Skin epidermis (tissue), 12 donors: ENCODE measurements at regions not wholly inside any gene's neighbourhood (a gene's known extent, or its start where the extent isn't known, plus 50 kb on each side); places are given as distances from the start of the nearest gene placed in this dataset.

ENCODE experiments used
- H3K27ac ChIP-seq, 21 experiments: fragments of 200-600 bp; sonication (generic) in 11 of 21; one replicate each; pipeline ENCODE4 v1.5.0; 2020; ENCODE audit warnings: mild to moderate bottlenecking in 3 of 21, inconsistent platforms in 2 of 21, moderate library complexity in 2 of 21
- H3K4me3 ChIP-seq, 7 experiments: fragments of 200-600 bp; sonication (generic) in 2 of 7; one replicate each; pipeline ENCODE4 v1.5.0; 2020; ENCODE audit warnings: inconsistent platforms in 2 of 7, mild to moderate bottlenecking in 2 of 7, moderate library complexity in 1 of 7

DNA sequence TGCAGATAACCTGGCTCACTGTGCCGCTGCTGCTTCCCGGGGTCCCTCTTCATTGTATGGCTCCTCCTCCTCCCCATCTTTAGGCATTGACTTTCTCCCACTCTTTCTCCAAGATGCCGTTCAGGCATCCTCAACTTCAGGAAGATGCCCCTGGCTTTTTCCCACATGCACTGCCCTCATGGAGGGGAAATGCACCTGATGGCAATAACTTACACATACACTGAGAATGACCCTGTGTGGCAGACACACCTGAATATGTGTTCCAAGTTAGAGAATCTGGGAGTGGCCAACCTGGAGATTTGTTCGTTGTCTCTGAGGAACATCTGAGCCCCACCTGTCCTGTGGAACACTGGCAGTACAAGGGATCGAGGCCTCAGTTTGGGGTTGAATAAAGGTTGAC, 273.9 kb upstream of the CHD6 start:
- H3K27ac ChIP-seq = no peak overlapping the region
- no peak overlapping the region for H3K4me3 ChIP-seq

DNA sequence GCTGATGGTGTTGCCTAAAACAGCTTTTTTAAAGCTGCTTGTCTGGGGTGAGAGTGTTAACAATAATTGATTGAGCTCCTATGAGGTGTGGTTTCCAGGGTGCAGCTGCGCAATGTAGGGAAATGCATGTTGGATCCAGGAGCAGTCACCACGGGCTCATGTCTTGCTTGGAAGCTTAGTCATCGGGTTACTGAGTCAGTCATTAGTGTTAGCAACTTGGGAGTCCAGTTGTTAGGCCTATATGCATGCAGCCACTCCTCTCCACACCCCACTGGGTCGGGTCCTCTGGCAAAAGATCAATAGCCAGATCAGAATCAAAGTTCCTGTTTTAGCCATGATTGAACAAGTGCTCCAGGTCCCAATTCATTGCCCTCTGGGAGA, 271.7 kb upstream of the CHD6 start:
- H3K4me3 ChIP-seq = no peak overlapping the region
- peak overlapping the region in 4 of 21 experiments; percentile 23 to 25 (median 24) for H3K27ac ChIP-seq

GRCh38 chr20:41889126-41889843, 271.1 kb upstream of the CHD6 start:
- Histone ChIP-seq H3K27ac (peak overlapping the region in 4 of 21 experiments; percentile 12 to 25 (median 22)), H3K4me3 (no peak overlapping the region)

- Histone ChIP-seq H3K4me3 (no peak overlapping the region), H3K27ac (no peak overlapping the region)
Measured at GRCh38 chr20:41888434-41888833, 270.3 kb upstream of the CHD6 start.

DNA sequence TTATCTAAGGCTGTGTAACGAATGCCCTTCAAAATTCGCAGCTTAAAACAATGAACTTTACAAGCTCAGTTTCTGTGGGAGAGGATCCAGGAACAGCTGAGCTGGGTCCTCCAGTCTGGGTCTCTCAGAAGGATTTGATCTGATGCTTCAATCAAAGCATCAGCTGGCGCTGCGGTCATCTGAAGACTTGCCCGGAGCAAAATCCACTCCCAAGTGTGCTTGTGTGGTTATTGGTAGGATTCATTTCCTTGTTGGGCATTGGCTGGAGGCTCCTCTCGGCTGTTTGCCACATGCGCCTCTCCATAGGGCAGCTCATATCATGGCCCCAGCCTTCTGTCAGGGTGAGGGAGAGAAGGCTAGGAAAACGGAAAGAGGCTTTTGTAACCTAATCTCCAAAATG, 269.3 kb upstream of the CHD6 start:
- H3K27ac ChIP-seq = no peak overlapping the region
- H3K4me3 ChIP-seq = no peak overlapping the region

DNA sequence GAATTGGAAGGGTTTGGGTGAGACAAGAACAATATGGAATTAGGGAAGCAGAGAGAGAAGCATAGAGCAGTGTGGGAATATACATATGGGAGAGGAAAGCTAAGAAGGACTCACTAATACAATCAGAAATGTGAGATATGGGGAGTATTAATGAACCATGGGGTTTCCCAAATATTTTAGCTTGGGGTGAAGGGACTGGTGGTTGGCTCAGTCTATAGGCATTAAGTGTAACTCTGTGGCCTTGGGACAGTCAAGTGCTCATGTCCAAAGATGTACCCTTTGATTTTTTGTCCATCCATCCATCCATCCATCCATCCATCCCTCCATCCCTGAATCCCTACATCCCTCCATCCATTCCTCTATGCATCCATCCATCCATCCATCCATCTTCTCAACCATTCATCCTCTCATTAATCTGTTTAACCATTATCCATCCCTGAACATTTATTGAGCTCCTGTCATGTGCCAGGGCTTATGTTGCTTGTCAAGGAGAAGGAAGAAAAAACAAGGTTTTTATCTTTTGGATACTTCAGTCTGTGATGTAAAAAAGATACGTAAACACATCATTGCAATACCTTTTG, 263.4 kb upstream of the CHD6 start:
- H3K27ac ChIP-seq = no peak overlapping the region
- no peak overlapping the region for H3K4me3 ChIP-seq

GRCh38 chr20:41879123-41879522, 260.9 kb upstream of the CHD6 start:
- Histone ChIP-seq H3K27ac (no peak overlapping the region), H3K4me3 (no peak overlapping the region)

DNA sequence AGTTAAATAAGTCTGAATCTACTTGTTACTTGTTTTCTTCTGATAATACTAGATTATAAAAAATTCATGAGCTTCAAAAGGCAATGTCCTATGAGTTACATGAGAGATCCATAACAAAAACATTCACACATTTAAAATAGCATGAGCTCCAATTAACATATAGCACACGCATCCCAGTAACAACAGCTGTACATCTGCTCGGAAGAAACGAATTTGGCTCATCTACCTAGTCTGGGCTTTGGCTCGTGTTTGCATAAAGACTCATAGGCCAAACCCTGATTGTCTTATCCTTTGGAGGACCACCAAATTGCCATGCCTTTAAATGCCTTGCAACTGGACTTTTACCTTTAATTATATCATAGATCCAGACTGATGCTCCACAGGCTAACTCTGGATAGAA, 259.7 kb upstream of the CHD6 start:
- no peak overlapping the region for H3K27ac ChIP-seq
- H3K4me3 ChIP-seq = no peak overlapping the region

DNA sequence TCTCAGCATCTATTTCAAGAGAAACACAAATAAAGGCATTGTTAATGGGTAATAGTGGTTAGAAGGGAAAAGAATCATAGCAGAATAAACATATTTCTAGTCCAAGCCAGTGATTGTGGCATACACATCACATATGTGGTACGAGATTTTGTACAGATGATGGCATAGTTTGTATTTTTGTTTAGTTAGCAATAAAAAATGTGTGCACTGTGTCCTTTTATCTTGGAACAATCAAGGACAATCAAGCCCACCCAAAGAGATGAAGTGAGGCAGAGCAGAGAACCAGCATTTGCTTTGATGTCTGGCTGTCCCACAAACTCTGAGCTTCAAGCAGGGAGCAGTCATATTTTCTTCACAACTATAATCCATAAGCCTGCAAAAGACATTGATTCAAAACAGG, 256.5 kb upstream of the CHD6 start:
- H3K27ac ChIP-seq = no peak overlapping the region

DNA sequence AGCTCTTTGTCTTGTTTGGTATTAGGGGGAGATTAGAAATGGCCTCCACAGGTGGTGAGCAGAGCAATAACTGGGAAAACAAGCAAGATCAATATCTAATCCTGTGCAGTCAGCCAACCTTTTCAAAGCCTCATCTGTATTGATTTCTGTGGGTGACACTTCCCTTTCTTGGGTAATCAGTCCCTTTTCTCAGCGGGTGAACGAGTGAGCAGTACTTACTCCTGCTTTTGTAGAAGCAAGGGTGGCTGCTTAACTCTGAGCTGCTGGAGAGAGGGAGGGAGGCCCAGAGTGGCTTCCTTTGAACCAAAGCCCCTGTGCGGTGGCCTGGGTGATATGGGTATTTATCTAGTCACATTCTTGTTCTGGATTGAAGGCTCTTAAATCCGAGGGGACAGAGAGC, 254.8 kb upstream of the CHD6 start:
- H3K4me3 ChIP-seq = no peak overlapping the region
- H3K27ac ChIP-seq = no peak overlapping the region

More for the DNA sequence above, 256.5 kb upstream of the CHD6 start:
- H3K4me3 ChIP-seq = no peak overlapping the region

DNA sequence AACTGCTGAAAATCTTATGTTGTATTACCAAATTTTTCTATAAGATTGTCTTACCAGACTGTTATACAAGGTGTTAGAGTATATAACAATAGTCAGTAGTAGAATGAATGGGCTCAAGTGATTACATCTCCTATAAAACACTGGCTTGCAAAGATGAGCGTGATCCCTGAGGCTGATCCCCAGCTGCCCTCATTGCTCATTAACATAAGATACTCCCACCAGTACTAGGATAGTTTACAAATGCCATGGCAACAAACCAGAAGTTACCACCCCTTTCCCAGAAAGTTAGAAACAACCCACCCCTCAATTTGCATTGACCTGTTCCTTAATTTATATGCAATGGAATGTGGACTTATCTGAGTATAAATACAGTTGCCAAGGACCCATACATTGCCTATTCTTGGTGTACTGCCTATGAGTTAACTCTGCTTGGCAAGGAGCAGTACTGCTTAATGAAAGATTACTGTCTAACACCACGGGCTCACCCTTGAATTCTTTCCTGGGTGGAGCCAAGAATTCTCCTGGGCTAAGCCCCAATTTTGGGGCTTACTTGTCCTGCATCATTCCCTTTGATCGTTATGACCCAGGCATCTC, 252.8 kb upstream of the CHD6 start:
- H3K4me3 ChIP-seq = no peak overlapping the region
- H3K27ac ChIP-seq = no peak overlapping the region

DNA sequence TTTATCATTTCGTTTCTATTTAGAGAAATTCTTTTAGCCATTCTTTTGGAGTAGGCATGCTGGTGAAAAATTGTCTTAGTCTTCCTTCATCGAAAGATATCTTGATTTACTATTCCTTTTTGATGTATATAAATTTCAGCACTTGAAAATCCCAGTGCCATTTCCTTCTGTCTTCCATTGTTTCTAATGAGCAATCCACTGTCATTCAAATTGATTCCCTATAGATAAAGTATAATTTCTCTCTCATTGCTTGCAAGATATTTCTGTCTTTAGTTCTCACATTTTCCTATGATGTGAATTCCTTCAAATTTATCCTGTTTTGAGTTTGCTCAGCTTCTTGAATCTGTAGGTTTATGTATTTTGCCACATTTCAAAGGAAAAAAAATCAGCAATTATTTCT, 251.1 kb upstream of the CHD6 start:
- H3K4me3 ChIP-seq = no peak overlapping the region
- H3K27ac ChIP-seq = no peak overlapping the region

DNA sequence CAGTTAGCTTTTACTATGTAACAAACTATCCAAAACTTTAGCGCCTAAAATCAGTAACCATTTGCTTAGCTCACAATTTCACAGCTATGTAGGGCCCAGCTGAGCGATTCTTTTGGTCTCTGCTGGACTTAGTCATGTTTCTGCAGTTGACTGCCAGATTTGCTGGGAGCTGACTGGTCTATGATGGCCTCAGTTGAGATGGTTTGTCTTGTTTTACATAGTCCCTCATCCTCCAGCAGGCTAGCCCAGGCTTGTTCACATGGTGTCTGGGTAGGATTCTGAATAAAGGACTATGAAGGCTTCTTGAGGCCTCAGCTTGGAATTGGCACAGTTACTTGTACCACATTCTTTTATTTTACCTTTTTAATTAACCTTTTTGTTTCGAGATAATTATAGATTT, 247.8 kb upstream of the CHD6 start:
- no peak overlapping the region for H3K27ac ChIP-seq
- no peak overlapping the region for H3K4me3 ChIP-seq

DNA sequence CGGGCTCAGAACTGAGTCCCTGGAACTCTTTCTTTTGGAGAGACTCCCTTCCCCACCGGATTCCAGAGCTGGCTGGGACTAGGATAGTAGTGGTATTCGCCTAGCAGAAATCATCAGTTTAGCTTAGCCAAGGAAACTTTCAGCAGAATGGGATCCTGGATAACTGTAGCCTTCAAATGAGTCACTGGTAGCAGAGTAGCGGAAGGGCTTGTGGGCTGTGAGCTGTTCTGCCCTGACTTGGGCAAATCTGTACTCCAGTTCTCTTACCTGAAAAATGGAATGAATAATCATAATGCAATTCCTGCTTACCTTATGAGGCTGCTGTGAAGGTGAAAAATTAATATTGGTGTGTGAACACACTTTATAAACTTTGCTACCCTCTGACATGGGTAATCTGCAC, 244.3 kb upstream of the CHD6 start:
- H3K27ac ChIP-seq = no peak overlapping the region
- H3K4me3 ChIP-seq = no peak overlapping the region

DNA sequence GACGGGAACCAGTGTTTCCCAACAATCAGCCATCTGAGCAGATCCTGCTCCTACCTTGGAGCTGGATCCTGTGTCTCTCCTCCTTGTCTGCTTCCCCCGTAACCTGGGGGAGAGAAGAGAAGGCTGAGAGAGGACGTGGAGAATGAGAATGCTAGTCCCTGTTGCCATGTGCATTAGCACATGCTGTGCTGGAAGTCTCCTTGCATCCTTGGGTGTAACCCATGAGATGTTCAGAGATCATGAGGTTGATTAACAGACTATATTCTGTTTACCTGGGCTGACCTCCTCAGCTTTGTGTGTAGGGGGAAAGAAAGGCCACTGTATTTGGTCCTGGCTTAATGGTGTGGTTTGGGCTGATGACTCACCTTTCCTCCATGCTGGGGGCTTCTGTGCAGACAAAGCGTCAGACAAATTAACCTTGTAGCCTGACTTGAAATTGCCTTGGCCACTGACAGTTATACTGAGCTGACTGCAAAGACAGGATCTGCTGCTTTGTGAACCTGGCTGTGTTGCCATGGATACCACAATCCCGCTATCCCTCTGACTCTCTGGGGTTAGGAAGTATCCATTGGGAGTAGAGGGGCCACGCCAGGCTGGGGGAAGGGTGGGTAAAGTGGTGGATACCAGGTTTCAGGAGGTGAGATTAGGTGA, 243.7 kb upstream of the CHD6 start:
- Histone ChIP-seq H3K4me3 (no peak overlapping the region), H3K27ac (no peak overlapping the region)

- no peak overlapping the region for H3K4me3 ChIP-seq
- no peak overlapping the region for H3K27ac ChIP-seq
Measured at GRCh38 chr20:41854765-41855164, 236.6 kb upstream of the CHD6 start.

DNA sequence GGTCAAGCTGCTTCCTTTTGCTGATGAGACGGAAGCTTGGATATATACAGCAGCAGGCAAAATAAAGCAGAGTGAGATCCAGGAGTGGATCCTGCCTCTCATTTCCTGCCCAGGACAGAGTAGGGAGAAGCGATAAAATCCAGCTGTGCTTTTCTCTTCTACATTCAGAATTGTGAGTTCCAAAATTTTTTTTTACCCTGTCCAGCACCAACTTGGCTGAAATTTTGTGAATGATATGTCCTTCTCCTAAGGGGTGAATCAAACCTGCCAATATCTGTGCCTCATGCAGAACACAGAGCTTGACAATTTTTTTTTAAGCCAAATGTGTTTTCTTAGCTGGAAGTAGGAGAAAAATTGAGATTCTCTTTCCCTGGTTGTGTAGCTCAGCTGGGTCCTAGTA, 235.6 kb upstream of the CHD6 start:
- Histone ChIP-seq H3K27ac (no peak overlapping the region), H3K4me3 (no peak overlapping the region)

DNA sequence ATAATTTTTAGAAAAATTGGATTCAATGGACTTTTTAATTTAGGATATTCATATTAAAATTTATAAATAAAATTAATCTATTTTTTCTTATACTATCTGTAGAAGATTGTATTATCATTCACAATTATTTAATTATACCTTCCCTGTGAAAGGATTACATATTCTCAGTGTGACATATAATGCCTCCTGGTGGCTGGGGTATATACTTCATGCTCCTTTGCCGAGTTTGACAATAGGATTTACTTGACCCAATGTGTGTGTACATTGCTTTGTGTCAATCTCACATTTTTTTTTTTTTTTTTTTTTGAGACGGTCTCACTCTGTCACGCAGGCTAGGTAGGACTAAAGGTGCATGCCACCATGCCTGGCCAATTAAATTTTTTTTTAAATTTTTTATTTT, 230.0 kb upstream of the CHD6 start:
- Histone ChIP-seq H3K27ac (no peak overlapping the region), H3K4me3 (no peak overlapping the region)

DNA sequence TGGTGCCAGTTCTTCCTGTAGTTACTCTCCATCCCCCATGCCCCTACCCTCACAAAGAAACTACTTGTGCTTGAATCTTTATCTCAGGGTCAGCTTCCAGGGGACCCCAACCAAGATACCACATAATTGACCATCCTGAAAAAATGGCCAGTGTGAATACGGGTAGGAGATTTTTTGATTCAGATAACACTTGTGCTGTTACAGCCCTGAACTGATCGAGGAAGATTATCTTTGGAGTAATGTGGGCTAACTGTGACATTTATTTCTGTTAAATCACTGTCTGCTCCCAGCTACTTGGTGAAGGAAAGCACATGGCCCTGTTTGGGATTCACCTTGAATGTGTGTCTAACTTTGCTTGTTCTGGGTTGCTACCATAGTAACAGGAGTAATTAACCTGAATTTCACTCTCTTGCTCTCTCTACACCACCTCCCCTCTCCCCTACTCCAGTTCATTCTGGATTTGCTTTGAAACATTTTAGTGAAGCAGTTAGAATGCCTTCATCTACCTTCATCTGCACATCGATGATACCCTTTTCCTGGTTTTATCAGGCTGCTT, 219.6 kb upstream of the CHD6 start:
- Histone ChIP-seq H3K27ac (no peak overlapping the region), H3K4me3 (no peak overlapping the region)

DNA sequence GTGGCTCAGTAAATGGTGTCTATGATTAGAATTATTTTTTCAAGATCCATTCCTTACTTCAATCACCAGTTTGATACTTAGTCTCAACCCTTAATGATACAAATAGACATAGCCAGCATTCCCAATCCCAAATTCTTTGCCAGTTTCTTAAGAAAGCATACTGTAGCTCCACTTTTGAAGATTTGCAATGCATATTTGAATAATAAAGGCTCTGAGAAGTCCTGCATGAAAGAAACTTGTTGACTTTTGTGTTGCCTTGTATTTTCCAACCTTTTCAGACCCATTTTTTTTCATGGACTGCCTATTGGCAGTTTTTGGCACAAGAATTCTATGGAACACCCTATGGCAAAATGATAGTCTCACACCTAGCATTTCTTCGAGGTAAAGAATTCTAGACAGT, 215.6 kb upstream of the CHD6 start:
- no peak overlapping the region for H3K4me3 ChIP-seq
- H3K27ac ChIP-seq = no peak overlapping the region

GRCh38 chr20:41830702-41831101, 212.5 kb upstream of the CHD6 start:
- Histone ChIP-seq H3K27ac (no peak overlapping the region), H3K4me3 (no peak overlapping the region)
